Mucosa of descending colon (tissue), 3 donors: ENCODE measurements at regions not wholly inside any gene's neighbourhood (a gene's known extent, or its start where the extent isn't known, plus 50 kb on each side); places are given as distances from the start of the nearest gene placed in this dataset.
"Not testable (repeated sequence)": the region's sequence is repeated elsewhere in the genome, so short reads cannot be mapped to it uniquely, and the experiment has no call there.

Experiments
- ATAC-seq: fragments of 200-7000 bp; cut with Tn5 transposase; one replicate; pipeline ENCODE4 v1.9.1; 2020; ENCODE audit warnings: mild to moderate bottlenecking, moderate library complexity
- DNase-seq, 3 donors: peaks; one replicate each; pipeline ENCODE4 v3.0.0-alpha.2; 2020
- H3K36me3 ChIP-seq: fragments of 200-600 bp; one replicate; pipeline ENCODE4 v1.8.0; 2021; ENCODE audit warnings: low read depth, mild to moderate bottlenecking
- H3K4me1 ChIP-seq: fragments of 200-600 bp; one replicate; pipeline ENCODE4 v1.8.0; 2021; ENCODE audit warnings: low read depth, mild to moderate bottlenecking
- H3K4me3 ChIP-seq: fragments of 200-600 bp; one replicate; pipeline ENCODE4 v1.8.0; 2021; ENCODE audit warnings: mild to moderate bottlenecking
- H3K9me3 ChIP-seq: fragments of 200-600 bp; one replicate; pipeline ENCODE4 v1.8.0; 2021; ENCODE audit warnings: mild to moderate bottlenecking
- intact Hi-C, 2 donors: fragments of 100-400 bp; cut with DNase I in 1 of 2; cut with micrococcal nuclease in 1 of 2; formaldehyde crosslinking; loops; one replicate each; pipeline versions ENCODE4 v1.11.0 to v1.11.1; 2022; cut with DNase I, micrococcal nuclease
- TF ChIP-seq, protein P1 (sequence below): fragments of 200-600 bp; IDR thresholded peaks from one replicate; pipeline ENCODE4 v1.8.0; 2022; ENCODE audit warnings: antibody characterized with exemption, mild to moderate bottlenecking
- donor health status: DM: no; HTN: no; CAD: no; lungs with moderate emphysema.
- donor health status: DM: no; HTN: no; CAD: no.
- donor health status: DM: no; HTN: yes; CAD: no.

GRCh38 chr5:163163858-163164257 is 273.5 kb upstream of the CCNG1 start:
- intact Hi-C loops = no loop called here
- H3K36me3 ChIP-seq = no peaks in the 10 kb centered on the region
- no peaks in the 10 kb centered on the region for H3K4me1 ChIP-seq
- no peaks in the 10 kb centered on the region for H3K9me3 ChIP-seq
- H3K4me3 ChIP-seq = no peak overlapping the region
- ATAC-seq (no peak), DNase-seq (no peak)
- TF ChIP-seq, protein P1, sequence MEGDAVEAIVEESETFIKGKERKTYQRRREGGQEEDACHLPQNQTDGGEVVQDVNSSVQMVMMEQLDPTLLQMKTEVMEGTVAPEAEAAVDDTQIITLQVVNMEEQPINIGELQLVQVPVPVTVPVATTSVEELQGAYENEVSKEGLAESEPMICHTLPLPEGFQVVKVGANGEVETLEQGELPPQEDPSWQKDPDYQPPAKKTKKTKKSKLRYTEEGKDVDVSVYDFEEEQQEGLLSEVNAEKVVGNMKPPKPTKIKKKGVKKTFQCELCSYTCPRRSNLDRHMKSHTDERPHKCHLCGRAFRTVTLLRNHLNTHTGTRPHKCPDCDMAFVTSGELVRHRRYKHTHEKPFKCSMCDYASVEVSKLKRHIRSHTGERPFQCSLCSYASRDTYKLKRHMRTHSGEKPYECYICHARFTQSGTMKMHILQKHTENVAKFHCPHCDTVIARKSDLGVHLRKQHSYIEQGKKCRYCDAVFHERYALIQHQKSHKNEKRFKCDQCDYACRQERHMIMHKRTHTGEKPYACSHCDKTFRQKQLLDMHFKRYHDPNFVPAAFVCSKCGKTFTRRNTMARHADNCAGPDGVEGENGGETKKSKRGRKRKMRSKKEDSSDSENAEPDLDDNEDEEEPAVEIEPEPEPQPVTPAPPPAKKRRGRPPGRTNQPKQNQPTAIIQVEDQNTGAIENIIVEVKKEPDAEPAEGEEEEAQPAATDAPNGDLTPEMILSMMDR = no peak

DNA sequence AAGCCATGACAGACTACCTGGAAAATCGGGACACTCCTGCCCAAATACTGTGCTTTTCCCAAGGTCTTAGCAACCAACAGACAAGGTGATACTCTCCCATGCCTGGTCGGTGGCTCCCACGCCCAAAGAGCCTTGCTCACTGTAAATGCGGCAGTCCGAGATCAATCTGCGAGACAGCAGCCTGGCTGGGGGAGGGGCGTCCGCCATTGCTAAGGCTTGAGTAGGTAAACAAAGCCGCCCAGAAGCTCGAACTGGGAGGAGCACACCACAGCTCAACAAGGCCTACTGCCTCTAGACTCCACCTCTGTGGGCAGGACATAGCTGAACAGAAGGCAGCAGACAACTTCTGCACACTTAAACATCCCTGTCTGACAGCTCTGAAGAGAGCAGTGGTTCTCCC is 272.1 kb upstream of the CCNG1 start:
- intact Hi-C loops = no loop called here
- DNase-seq = no peak
- H3K36me3 ChIP-seq = no peaks in the 10 kb centered on the region
- no peak for ATAC-seq
- TF ChIP-seq, protein P1 = no peak
- no peak overlapping the region for H3K4me3 ChIP-seq
- no peaks in the 10 kb centered on the region for H3K9me3 ChIP-seq
- no peaks in the 10 kb centered on the region for H3K4me1 ChIP-seq

- intact Hi-C loops, H3K9me3 ChIP-seq, DNase-seq, H3K4me3 ChIP-seq, H3K36me3 ChIP-seq, H3K4me1 ChIP-seq, ATAC-seq: not testable (repeated sequence)
Observed at GRCh38 chr5:163170161-163170560, 267.2 kb upstream of the CCNG1 start.

- Histone ChIP-seq H3K4me1 (no peaks in the 10 kb centered on the region), H3K9me3 (no peaks in the 10 kb centered on the region), H3K36me3 (no peaks in the 10 kb centered on the region), H3K4me3 (no peak overlapping the region)
- intact Hi-C loops = no loop called here
- ATAC-seq = no peak
- TF ChIP-seq, protein P1 = no peak
- no peak for DNase-seq
Observed at GRCh38 chr5:163172540-163173338, 264.7 kb upstream of the CCNG1 start.

GRCh38 chr5:163177971-163178370 is 259.4 kb upstream of the CCNG1 start:
- Histone ChIP-seq H3K4me1 (no peaks in the 10 kb centered on the region), H3K36me3 (no peaks in the 10 kb centered on the region), H3K9me3 (no peaks in the 10 kb centered on the region), H3K4me3 (no peak overlapping the region)
- DNase-seq (no peak), ATAC-seq (no peak)
- intact Hi-C loops = no loop called here
- TF ChIP-seq, protein P1 = no peak

GRCh38 chr5:163185315-163185714 is 252.1 kb upstream of the CCNG1 start:
- intact Hi-C loops = no loop called here
- no peaks in the 10 kb centered on the region for H3K9me3 ChIP-seq
- DNase-seq = no peak
- TF ChIP-seq, protein P1 = no peak
- H3K36me3 ChIP-seq = no peaks in the 10 kb centered on the region
- no peak overlapping the region for H3K4me3 ChIP-seq
- H3K4me1 ChIP-seq = no peaks in the 10 kb centered on the region
- no peak for ATAC-seq
